ENCODE measurements at regions not wholly inside any gene's neighbourhood (a gene's known extent, or its start where the extent isn't known, plus 50 kb on each side); places are given as distances from the start of the nearest gene placed in this dataset.

DNA sequence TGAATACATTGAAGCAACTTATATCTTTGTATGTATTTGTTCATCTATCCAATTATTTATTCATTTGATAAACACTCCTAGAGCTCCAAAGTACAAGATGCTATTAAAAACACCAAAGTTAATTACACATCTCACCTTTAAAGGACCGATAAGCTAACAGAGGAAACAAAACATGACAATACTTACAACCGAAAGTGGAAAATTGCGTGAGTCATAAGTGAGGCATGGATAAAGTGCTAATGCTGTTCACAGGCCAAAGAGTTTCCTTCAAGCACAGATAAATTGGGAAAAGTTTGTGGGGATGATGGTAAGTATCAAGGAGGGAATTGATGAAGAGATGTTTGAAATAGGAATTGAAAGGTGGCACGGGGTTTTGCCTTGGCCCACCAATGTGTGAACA, 172.8 kb upstream of the KITLG start:
- peak in 1 of 2 donors; percentile 50 for DNase-seq
- Histone ChIP-seq H4K8ac (ENCODE audit: low read depth, low read length) (no peak overlapping the region), H3K9ac (ENCODE audit: low read length) (no peak overlapping the region), H3K9me3 (ENCODE audit: insufficient read depth, low read depth, low read length) (no peaks in the 10 kb centered on the region), H3K4me2 (ENCODE audit: low read length) (no peak overlapping the region), H3K79me1 (ENCODE audit: low read length) (no peaks in the 10 kb centered on the region), H3K79me2 (ENCODE audit: control insufficient read depth, insufficient read depth, low read length, poor library complexity) (no peaks in the 10 kb centered on the region), H2AK5ac (ENCODE audit: low read length) (no peak overlapping the region), H3K4me3 (ENCODE audit: low read depth, low read length) (no peak overlapping the region), H3K27ac (ENCODE audit: low read depth, low read length) (no peak overlapping the region), H3K4ac (ENCODE audit: low read depth, low read length) (no peak overlapping the region), H2AFZ (ENCODE audit: insufficient read depth, low read length, poor library complexity) (no peak overlapping the region), H3K4me1 (ENCODE audit: control insufficient read depth in 1 of 2, insufficient read depth in 2 of 2, low read length in 2 of 2) (no peaks in the 10 kb centered on the region), H4K12ac (ENCODE audit: low read depth, low read length) (no peak overlapping the region), H2BK5ac (ENCODE audit: low read depth, low read length, poor library complexity) (no peak overlapping the region), H3K36me3 (ENCODE audit: control insufficient read depth in 1 of 2, insufficient read depth in 2 of 2, low read length in 2 of 2) (no peaks in the 10 kb centered on the region), H2BK120ac (ENCODE audit: insufficient read depth, low read length, poor library complexity) (no peak overlapping the region), H3K23ac (ENCODE audit: low read length) (no peak overlapping the region), H3K14ac (ENCODE audit: low read length) (no peak overlapping the region), H2BK12ac (ENCODE audit: low read length) (no peak overlapping the region), H3K18ac (ENCODE audit: low read length) (no peak overlapping the region), H4K91ac (ENCODE audit: low read depth, low read length) (no peak overlapping the region), H3K27me3 (ENCODE audit: insufficient read depth, low read length) (no peaks in the 10 kb centered on the region)
- WGBS (ENCODE audit: extremely low coverage, insufficient coverage, insufficient read length): 100% methylated on average over 1 of the region's 4 CpGs

DNA sequence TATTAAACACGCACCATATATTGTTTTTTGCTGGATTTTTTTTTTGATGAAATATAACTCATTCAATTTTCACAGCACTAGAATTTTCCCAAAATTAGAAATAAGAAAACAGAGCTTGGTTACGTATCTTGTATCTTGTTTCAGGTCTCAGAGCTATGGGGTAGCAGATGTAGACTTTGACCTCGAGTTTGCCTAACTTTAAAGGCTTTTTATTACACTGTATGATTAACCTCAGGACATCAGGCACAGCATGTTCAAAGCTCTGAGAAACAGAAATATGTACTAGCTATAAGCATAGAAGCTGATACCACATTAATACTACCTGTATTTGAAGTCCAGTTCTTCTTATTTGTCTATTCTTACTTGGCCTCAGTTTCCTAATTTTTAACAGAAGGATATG, 171.9 kb upstream of the KITLG start:
- H4K8ac ChIP-seq (ENCODE audit: low read depth, low read length): no peak overlapping the region
- no peak overlapping the region for H2AFZ ChIP-seq (ENCODE audit: insufficient read depth, low read length, poor library complexity)
- no peak overlapping the region for H4K12ac ChIP-seq (ENCODE audit: low read depth, low read length)
- H2BK12ac ChIP-seq (ENCODE audit: low read length): no peak overlapping the region
- no peak overlapping the region for H2BK5ac ChIP-seq (ENCODE audit: low read depth, low read length, poor library complexity)
- H3K79me2 ChIP-seq (ENCODE audit: control insufficient read depth, insufficient read depth, low read length, poor library complexity): no peaks in the 10 kb centered on the region
- no peaks in the 10 kb centered on the region for H3K27me3 ChIP-seq (ENCODE audit: insufficient read depth, low read length)
- H4K91ac ChIP-seq (ENCODE audit: low read depth, low read length): no peak overlapping the region
- H3K27ac ChIP-seq (ENCODE audit: low read depth, low read length): no peak overlapping the region
- no peak for DNase-seq
- no peaks in the 10 kb centered on the region for H3K4me1 ChIP-seq (ENCODE audit: control insufficient read depth in 1 of 2, insufficient read depth in 2 of 2, low read length in 2 of 2)
- no peak overlapping the region for H3K23ac ChIP-seq (ENCODE audit: low read length)
- no peak overlapping the region for H2AK5ac ChIP-seq (ENCODE audit: low read length)
- no peak overlapping the region for H3K14ac ChIP-seq (ENCODE audit: low read length)
- H3K4ac ChIP-seq (ENCODE audit: low read depth, low read length): no peak overlapping the region
- no peak overlapping the region for H3K4me3 ChIP-seq (ENCODE audit: low read depth, low read length)
- no peak overlapping the region for H3K18ac ChIP-seq (ENCODE audit: low read length)
- WGBS (ENCODE audit: extremely low coverage, insufficient coverage, insufficient read length): no CpG with 5 or more reads among the region's 3 CpGs
- H3K79me1 ChIP-seq (ENCODE audit: low read length): no peaks in the 10 kb centered on the region
- H2BK120ac ChIP-seq (ENCODE audit: insufficient read depth, low read length, poor library complexity): no peak overlapping the region
- H3K9ac ChIP-seq (ENCODE audit: low read length): no peak overlapping the region
- no peak overlapping the region for H3K4me2 ChIP-seq (ENCODE audit: low read length)
- no peaks in the 10 kb centered on the region for H3K9me3 ChIP-seq (ENCODE audit: insufficient read depth, low read depth, low read length)
- no peaks in the 10 kb centered on the region for H3K36me3 ChIP-seq (ENCODE audit: control insufficient read depth in 1 of 2, insufficient read depth in 2 of 2, low read length in 2 of 2)

DNA sequence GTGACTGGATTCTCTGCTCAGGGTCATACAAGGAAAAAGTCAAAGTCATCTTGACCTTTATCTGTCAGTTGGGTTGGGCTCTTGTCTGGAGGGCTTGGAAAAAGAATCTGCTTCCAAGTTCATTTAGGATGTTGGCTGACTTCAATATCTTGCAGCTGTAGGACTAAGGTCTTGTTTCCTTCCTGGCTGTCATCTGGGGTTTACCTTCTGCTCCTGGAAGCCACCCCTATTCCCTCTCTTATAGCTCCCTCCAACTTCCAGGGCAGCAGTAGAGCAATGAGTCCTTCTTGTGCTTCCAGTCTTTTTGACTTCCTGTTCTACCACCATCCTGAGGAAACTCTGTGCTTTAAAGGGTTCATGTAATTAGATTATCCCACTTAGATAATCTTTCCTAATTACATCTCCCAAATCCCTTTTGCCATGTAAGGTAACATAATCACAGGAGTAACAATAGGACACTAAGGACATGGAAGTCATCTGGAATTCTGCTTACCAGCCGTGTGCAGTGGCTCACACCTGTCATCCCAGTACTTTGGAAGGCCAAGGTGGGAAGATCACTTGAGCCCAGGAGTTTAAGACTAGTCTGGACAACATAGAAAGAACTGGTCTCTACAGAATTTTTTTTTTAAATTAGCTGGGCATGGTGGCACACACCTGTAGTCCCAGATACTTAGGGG, 170.7 kb upstream of the KITLG start:
- Histone ChIP-seq H3K27me3 (ENCODE audit: insufficient read depth, low read length) (no peaks in the 10 kb centered on the region), H3K4me2 (ENCODE audit: low read length) (no peak overlapping the region), H3K23ac (ENCODE audit: low read length) (no peak overlapping the region), H3K36me3 (ENCODE audit: control insufficient read depth in 1 of 2, insufficient read depth in 2 of 2, low read length in 2 of 2) (no peaks in the 10 kb centered on the region), H4K12ac (ENCODE audit: low read depth, low read length) (no peak overlapping the region), H2BK120ac (ENCODE audit: insufficient read depth, low read length, poor library complexity) (no peak overlapping the region), H3K27ac (ENCODE audit: low read depth, low read length) (no peak overlapping the region), H3K79me1 (ENCODE audit: low read length) (no peaks in the 10 kb centered on the region), H2BK12ac (ENCODE audit: low read length) (no peak overlapping the region), H4K91ac (ENCODE audit: low read depth, low read length) (no peak overlapping the region), H3K4me3 (ENCODE audit: low read depth, low read length) (no peak overlapping the region), H3K18ac (ENCODE audit: low read length) (no peak overlapping the region), H3K9ac (ENCODE audit: low read length) (no peak overlapping the region), H2AK5ac (ENCODE audit: low read length) (no peak overlapping the region), H4K8ac (ENCODE audit: low read depth, low read length) (no peak overlapping the region), H3K4ac (ENCODE audit: low read depth, low read length) (no peak overlapping the region), H3K9me3 (ENCODE audit: insufficient read depth, low read depth, low read length) (no peaks in the 10 kb centered on the region), H3K14ac (ENCODE audit: low read length) (no peak overlapping the region), H2AFZ (ENCODE audit: insufficient read depth, low read length, poor library complexity) (no peak overlapping the region), H3K4me1 (ENCODE audit: control insufficient read depth in 1 of 2, insufficient read depth in 2 of 2, low read length in 2 of 2) (no peaks in the 10 kb centered on the region), H3K79me2 (ENCODE audit: control insufficient read depth, insufficient read depth, low read length, poor library complexity) (no peaks in the 10 kb centered on the region), H2BK5ac (ENCODE audit: low read depth, low read length, poor library complexity) (no peak overlapping the region)
- no CpG with 5 or more reads among the region's 1 CpG for WGBS (ENCODE audit: extremely low coverage, insufficient coverage, insufficient read length)
- DNase-seq: no peak

DNA sequence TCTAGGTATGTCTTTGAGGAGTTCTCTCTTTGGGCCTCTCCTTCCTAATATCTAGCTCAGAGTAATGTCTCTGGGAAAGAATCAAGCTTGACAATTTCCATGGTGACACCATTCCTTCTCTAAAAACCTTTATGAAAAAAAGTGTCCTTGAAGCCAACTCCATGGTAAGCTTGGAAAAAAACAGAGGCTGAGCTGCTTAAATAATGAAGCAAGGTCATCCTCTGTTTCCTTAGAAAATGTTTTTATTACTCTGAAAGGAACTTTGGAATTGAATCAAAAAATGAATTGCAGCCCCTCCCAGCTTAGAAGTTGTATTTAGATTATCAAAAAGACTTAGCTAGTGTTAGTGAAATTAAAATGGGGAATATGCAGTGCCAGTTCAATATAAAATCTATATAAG, 166.1 kb upstream of the KITLG start:
- H2BK120ac ChIP-seq (ENCODE audit: insufficient read depth, low read length, poor library complexity): no peak overlapping the region
- peaks cover 1% of the 10 kb centered on the region for H3K9me3 ChIP-seq (ENCODE audit: insufficient read depth, low read depth, low read length)
- no peak overlapping the region for H3K14ac ChIP-seq (ENCODE audit: low read length)
- H2BK5ac ChIP-seq (ENCODE audit: low read depth, low read length, poor library complexity): no peak overlapping the region
- no peak overlapping the region for H3K4me3 ChIP-seq (ENCODE audit: low read depth, low read length)
- no peaks in the 10 kb centered on the region for H3K36me3 ChIP-seq (ENCODE audit: control insufficient read depth in 1 of 2, insufficient read depth in 2 of 2, low read length in 2 of 2)
- H4K8ac ChIP-seq (ENCODE audit: low read depth, low read length): no peak overlapping the region
- H2AFZ ChIP-seq (ENCODE audit: insufficient read depth, low read length, poor library complexity): no peak overlapping the region
- no peak overlapping the region for H3K4ac ChIP-seq (ENCODE audit: low read depth, low read length)
- no peaks in the 10 kb centered on the region for H3K27me3 ChIP-seq (ENCODE audit: insufficient read depth, low read length)
- H3K4me2 ChIP-seq (ENCODE audit: low read length): no peak overlapping the region
- no peak overlapping the region for H4K91ac ChIP-seq (ENCODE audit: low read depth, low read length)
- H3K18ac ChIP-seq (ENCODE audit: low read length): no peak overlapping the region
- no peak overlapping the region for H4K12ac ChIP-seq (ENCODE audit: low read depth, low read length)
- H2BK12ac ChIP-seq (ENCODE audit: low read length): no peak overlapping the region
- H3K23ac ChIP-seq (ENCODE audit: low read length): no peak overlapping the region
- no peaks in the 10 kb centered on the region for H3K4me1 ChIP-seq (ENCODE audit: control insufficient read depth in 1 of 2, insufficient read depth in 2 of 2, low read length in 2 of 2)
- H3K79me2 ChIP-seq (ENCODE audit: control insufficient read depth, insufficient read depth, low read length, poor library complexity): no peaks in the 10 kb centered on the region
- no peak overlapping the region for H3K27ac ChIP-seq (ENCODE audit: low read depth, low read length)
- DNase-seq: peak in 1 of 2 donors; percentile 30
- H2AK5ac ChIP-seq (ENCODE audit: low read length): no peak overlapping the region
- no peaks in the 10 kb centered on the region for H3K79me1 ChIP-seq (ENCODE audit: low read length)
- no peak overlapping the region for H3K9ac ChIP-seq (ENCODE audit: low read length)

All from trophoblast cell (in vitro differentiated cells and primary cell).